ENCODE measurements at regions not wholly inside any gene's neighbourhood (a gene's known extent, or its start where the extent isn't known, plus 50 kb on each side); places are given as distances from the start of the nearest gene placed in this dataset.

GRCh38 chr2:7726989-7727388, 809.8 kb downstream of the RNF144A start:
- H3K36me3 Mint-ChIP-seq (ENCODE audit: low read depth) = peaks cover 73% of the 10 kb centered on the region
- H3K27ac Mint-ChIP-seq = peak overlapping the region; percentile 96
- H3K9me3 Mint-ChIP-seq = no peaks in the 10 kb centered on the region
- H3K27me3 Mint-ChIP-seq (ENCODE audit: low read depth) = no peaks in the 10 kb centered on the region
- H3K4me1 Mint-ChIP-seq (ENCODE audit: low read depth) = peaks cover 68% of the 10 kb centered on the region
- peak overlapping the region; percentile 94 for H3K4me3 Mint-ChIP-seq

- Mint-ChIP-seq H3K4me1 (ENCODE audit: low read depth) (peaks cover 71% of the 10 kb centered on the region), H3K27ac (peak overlapping the region; percentile 96), H3K36me3 (ENCODE audit: low read depth) (peaks cover 80% of the 10 kb centered on the region), H3K9me3 (peaks cover 3% of the 10 kb centered on the region), H3K4me3 (peak overlapping the region; percentile 94), H3K27me3 (ENCODE audit: low read depth) (no peaks in the 10 kb centered on the region)
These were observed 811.2 kb downstream of the RNF144A start for GRCh38 chr2:7728388-7728787.

DNA sequence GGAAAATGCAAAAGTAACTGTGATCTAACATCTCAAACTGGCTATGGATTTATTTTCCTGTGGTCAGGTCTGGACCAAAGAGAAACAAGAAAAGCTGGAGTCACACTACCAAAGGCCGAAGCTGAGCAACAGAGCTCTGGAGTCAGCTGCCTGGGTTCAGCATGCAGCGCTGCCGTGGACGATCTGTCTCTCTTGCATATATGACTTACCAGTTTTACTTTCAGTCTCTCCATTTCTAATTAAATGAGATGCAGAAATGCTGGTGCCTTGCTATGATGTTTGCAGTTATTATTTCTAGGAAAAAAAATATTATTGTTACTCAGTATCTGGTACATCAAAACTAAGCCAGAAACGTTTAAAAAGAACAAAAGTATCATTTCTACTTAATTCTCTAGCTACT, 813.2 kb downstream of the RNF144A start:
- no peaks in the 10 kb centered on the region for H3K27me3 Mint-ChIP-seq (ENCODE audit: low read depth)
- H3K9me3 Mint-ChIP-seq = peaks cover 8% of the 10 kb centered on the region
- H3K4me1 Mint-ChIP-seq (ENCODE audit: low read depth) = peaks cover 60% of the 10 kb centered on the region
- peaks cover 82% of the 10 kb centered on the region for H3K36me3 Mint-ChIP-seq (ENCODE audit: low read depth)
- H3K4me3 Mint-ChIP-seq = peak overlapping the region; percentile 94
- H3K27ac Mint-ChIP-seq = peak overlapping the region; percentile 80

DNA sequence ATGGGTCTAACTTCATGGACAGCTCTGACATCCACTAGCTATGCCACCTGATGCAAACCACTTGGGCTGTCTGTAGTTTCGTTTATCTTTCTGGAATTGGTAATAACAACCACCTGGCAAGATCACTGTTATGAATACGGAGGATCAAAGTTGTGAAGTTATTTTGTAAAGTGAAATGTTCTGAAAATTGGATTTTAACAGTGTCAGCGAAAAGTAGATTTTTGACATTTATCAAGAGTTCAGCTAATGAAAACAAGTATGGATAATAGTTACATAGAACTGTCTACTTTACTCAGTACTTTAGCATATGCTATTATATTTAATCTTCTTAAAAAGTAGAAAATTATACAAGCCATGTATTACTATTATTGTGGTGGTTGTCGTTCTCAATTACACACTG, 813.8 kb downstream of the RNF144A start:
- H3K9me3 Mint-ChIP-seq = peaks cover 11% of the 10 kb centered on the region
- peak overlapping the region; percentile 41 for H3K27ac Mint-ChIP-seq
- H3K4me3 Mint-ChIP-seq = peak overlapping the region; percentile 94
- peaks cover 82% of the 10 kb centered on the region for H3K36me3 Mint-ChIP-seq (ENCODE audit: low read depth)
- H3K4me1 Mint-ChIP-seq (ENCODE audit: low read depth) = peaks cover 55% of the 10 kb centered on the region
- H3K27me3 Mint-ChIP-seq (ENCODE audit: low read depth) = no peaks in the 10 kb centered on the region

GRCh38 chr2:7732497-7732896, 815.3 kb downstream of the RNF144A start:
- Mint-ChIP-seq H3K4me3 (peak overlapping the region; percentile 69), H3K9me3 (peaks cover 16% of the 10 kb centered on the region), H3K27me3 (ENCODE audit: low read depth) (no peaks in the 10 kb centered on the region), H3K27ac (no peak overlapping the region), H3K36me3 (ENCODE audit: low read depth) (peaks cover 87% of the 10 kb centered on the region), H3K4me1 (ENCODE audit: low read depth) (peaks cover 55% of the 10 kb centered on the region)

DNA sequence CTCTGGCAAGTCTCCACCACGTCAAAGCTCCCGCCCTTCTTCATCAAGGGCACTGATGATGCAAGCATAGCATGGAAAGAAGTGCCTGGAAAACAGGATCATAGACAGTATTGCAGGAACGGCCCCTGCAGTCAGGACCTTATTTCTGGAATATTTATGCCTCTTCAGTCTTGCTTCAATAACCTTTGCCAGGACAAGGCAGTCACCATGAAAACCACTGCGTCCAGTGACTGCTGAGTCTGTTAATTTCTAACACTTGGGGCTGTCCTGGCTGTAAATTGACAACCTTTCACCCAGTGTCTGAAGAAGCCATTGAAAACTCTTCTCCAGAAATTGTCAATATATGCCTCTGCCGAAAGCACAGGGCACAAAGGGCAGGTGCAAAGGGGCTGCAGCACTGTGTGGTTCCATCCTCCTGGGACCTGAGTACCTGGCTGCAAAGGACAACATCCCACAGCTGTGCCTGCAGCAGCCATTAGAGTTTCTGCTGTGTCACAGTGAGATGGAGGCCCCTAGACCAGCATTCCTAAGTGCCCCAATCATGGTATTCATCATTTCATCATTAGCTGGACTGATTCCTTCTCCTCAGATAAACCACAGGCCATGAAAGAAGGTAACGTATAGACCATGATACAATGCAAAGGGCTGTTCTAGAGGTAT, 819.6 kb downstream of the RNF144A start:
- no peak overlapping the region for H3K27ac Mint-ChIP-seq
- H3K9me3 Mint-ChIP-seq = peaks cover 34% of the 10 kb centered on the region
- H3K27me3 Mint-ChIP-seq (ENCODE audit: low read depth) = no peaks in the 10 kb centered on the region
- peaks cover 30% of the 10 kb centered on the region for H3K4me1 Mint-ChIP-seq (ENCODE audit: low read depth)
- peaks cover 70% of the 10 kb centered on the region for H3K36me3 Mint-ChIP-seq (ENCODE audit: low read depth)
- H3K4me3 Mint-ChIP-seq = no peak overlapping the region

- Mint-ChIP-seq H3K9me3 (peaks cover 43% of the 10 kb centered on the region), H3K4me1 (ENCODE audit: low read depth) (peaks cover 32% of the 10 kb centered on the region), H3K27ac (no peak overlapping the region), H3K4me3 (no peak overlapping the region), H3K27me3 (ENCODE audit: low read depth) (no peaks in the 10 kb centered on the region), H3K36me3 (ENCODE audit: low read depth) (peaks cover 72% of the 10 kb centered on the region)
These were observed 821.4 kb downstream of the RNF144A start for GRCh38 chr2:7738596-7738995.

DNA sequence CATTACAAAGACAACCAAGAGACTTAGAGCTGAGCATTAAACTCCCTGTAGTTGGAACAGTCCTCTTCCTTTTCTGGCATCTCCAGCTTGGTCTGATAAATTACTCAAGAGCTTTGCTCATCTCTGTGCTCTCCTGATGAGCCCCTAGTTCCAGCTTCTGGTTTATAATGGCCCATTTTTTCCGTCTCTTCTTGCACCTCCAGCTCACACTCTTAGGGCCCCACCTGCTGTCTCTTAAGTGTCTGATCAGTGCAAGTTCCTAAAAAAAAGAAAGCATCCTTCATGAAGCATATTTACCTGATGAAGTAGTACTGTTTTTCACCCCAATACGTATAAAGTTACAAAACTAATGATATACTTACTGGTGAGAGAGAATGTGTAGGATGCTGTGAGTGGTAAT, 822.9 kb downstream of the RNF144A start:
- peaks cover 51% of the 10 kb centered on the region for H3K9me3 Mint-ChIP-seq
- H3K27me3 Mint-ChIP-seq (ENCODE audit: low read depth) = no peaks in the 10 kb centered on the region
- peaks cover 37% of the 10 kb centered on the region for H3K4me1 Mint-ChIP-seq (ENCODE audit: low read depth)
- H3K27ac Mint-ChIP-seq = no peak overlapping the region
- peaks cover 74% of the 10 kb centered on the region for H3K36me3 Mint-ChIP-seq (ENCODE audit: low read depth)
- H3K4me3 Mint-ChIP-seq = no peak overlapping the region

GRCh38 chr2:7742301-7742700, 825.1 kb downstream of the RNF144A start:
- peaks cover 65% of the 10 kb centered on the region for H3K36me3 Mint-ChIP-seq (ENCODE audit: low read depth)
- H3K4me3 Mint-ChIP-seq = no peak overlapping the region
- H3K27ac Mint-ChIP-seq = peak overlapping the region; percentile 16
- no peaks in the 10 kb centered on the region for H3K27me3 Mint-ChIP-seq (ENCODE audit: low read depth)
- H3K4me1 Mint-ChIP-seq (ENCODE audit: low read depth) = peaks cover 42% of the 10 kb centered on the region
- H3K9me3 Mint-ChIP-seq = peaks cover 57% of the 10 kb centered on the region

DNA sequence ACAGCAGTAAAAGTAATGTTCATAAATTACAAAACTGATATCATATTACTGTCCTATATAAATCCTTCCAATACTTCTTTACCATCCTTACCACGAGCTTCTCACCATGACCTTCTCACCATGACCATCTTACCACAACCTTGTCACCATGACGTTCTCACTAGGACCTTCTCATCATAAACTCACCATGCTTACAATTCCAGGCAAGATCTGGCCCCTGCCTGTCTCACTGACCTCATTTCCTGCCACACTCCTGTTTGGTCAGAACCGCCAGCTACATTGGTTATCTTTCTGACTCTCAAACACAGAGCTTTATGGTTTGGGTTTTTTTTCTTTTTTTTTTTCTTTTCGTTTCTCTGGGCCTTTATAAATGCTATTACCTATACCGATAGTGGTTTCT, 827.6 kb downstream of the RNF144A start:
- Mint-ChIP-seq H3K27me3 (ENCODE audit: low read depth) (no peaks in the 10 kb centered on the region), H3K4me3 (no peak overlapping the region), H3K27ac (peak overlapping the region; percentile 58), H3K36me3 (ENCODE audit: low read depth) (peaks cover 58% of the 10 kb centered on the region), H3K9me3 (peaks cover 60% of the 10 kb centered on the region), H3K4me1 (ENCODE audit: low read depth) (peaks cover 36% of the 10 kb centered on the region)

DNA sequence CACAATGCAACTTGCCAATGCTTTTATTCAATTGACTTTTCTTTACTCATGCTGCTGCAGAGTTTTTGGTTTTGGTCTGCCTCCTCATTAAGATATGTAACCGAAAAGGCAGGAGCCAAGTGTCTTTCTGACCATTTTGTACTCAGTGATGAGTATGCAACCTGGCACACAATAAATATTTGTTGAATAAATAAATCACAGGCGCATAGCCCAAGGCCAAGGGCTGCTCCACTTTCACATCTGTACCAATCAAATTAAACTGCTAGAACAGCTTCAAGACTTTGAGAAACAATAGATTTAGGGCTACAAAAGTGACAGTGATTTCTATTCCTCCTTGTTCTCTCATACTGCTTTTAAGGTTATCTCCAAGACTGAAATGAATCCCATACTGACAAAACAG, 828.2 kb downstream of the RNF144A start:
- H3K4me1 Mint-ChIP-seq (ENCODE audit: low read depth) = peaks cover 32% of the 10 kb centered on the region
- no peaks in the 10 kb centered on the region for H3K27me3 Mint-ChIP-seq (ENCODE audit: low read depth)
- no peak overlapping the region for H3K27ac Mint-ChIP-seq
- no peak overlapping the region for H3K4me3 Mint-ChIP-seq
- H3K9me3 Mint-ChIP-seq = peaks cover 61% of the 10 kb centered on the region
- peaks cover 54% of the 10 kb centered on the region for H3K36me3 Mint-ChIP-seq (ENCODE audit: low read depth)

- Mint-ChIP-seq H3K4me1 (ENCODE audit: low read depth) (peaks cover 20% of the 10 kb centered on the region), H3K9me3 (peaks cover 61% of the 10 kb centered on the region), H3K36me3 (ENCODE audit: low read depth) (peaks cover 45% of the 10 kb centered on the region), H3K4me3 (no peak overlapping the region), H3K27ac (no peak overlapping the region), H3K27me3 (ENCODE audit: low read depth) (no peaks in the 10 kb centered on the region)
These were observed 831.7 kb downstream of the RNF144A start for GRCh38 chr2:7748717-7749415.

- no peak overlapping the region for H3K4me3 Mint-ChIP-seq
- peaks cover 12% of the 10 kb centered on the region for H3K4me1 Mint-ChIP-seq (ENCODE audit: low read depth)
- H3K9me3 Mint-ChIP-seq = peaks cover 63% of the 10 kb centered on the region
- H3K36me3 Mint-ChIP-seq (ENCODE audit: low read depth) = peaks cover 47% of the 10 kb centered on the region
- H3K27ac Mint-ChIP-seq = no peak overlapping the region
- no peaks in the 10 kb centered on the region for H3K27me3 Mint-ChIP-seq (ENCODE audit: low read depth)
These were observed 832.8 kb downstream of the RNF144A start for GRCh38 chr2:7749895-7750559.

GRCh38 chr2:7752291-7752690, 835.1 kb downstream of the RNF144A start:
- Mint-ChIP-seq H3K27me3 (ENCODE audit: low read depth) (no peaks in the 10 kb centered on the region), H3K9me3 (peaks cover 70% of the 10 kb centered on the region), H3K27ac (no peak overlapping the region), H3K4me3 (no peak overlapping the region), H3K4me1 (ENCODE audit: low read depth) (peaks cover 5% of the 10 kb centered on the region), H3K36me3 (ENCODE audit: low read depth) (peaks cover 45% of the 10 kb centered on the region)

DNA sequence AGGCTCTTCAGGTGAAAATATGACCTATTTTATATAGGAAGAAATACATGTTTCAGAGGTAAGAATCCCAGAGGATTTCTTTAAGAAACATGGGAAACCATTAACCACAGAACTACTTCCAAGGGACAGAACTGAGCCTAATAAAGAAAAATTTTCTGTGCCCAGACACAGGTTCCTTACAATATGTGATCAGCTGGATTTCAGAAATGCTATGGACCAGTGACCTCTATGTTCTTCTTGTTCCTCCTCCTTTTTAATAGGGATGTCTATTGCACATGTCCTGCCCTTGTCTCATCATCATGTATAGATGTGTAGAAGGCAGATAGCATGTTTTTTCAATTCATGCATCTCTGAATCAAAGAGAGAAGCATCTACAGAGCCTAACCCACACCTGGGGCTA, 836.6 kb downstream of the RNF144A start:
- Mint-ChIP-seq H3K4me1 (ENCODE audit: low read depth) (peaks cover 14% of the 10 kb centered on the region), H3K36me3 (ENCODE audit: low read depth) (peaks cover 46% of the 10 kb centered on the region), H3K27ac (no peak overlapping the region), H3K4me3 (no peak overlapping the region), H3K9me3 (peaks cover 71% of the 10 kb centered on the region), H3K27me3 (ENCODE audit: low read depth) (no peaks in the 10 kb centered on the region)
